HEK293 (cell line): ENCODE measurements at regions not wholly inside any gene's neighbourhood (a gene's known extent, or its start where the extent isn't known, plus 50 kb on each side); places are given as distances from the start of the nearest gene placed in this dataset.

Source experiments
- CTCF ChIA-PET: fragments of 350-600 bp; formaldehyde crosslinking; extraction: SDS; loops from one replicate; lab custom pipeline; 2021; ENCODE audit warnings: antibody characterized with exemption; lab: Yijun Ruan, JAX
- POLR2A ChIA-PET: fragments of 300-600 bp; formaldehyde crosslinking; extraction: SDS; loops from one replicate; lab custom pipeline; 2020; ENCODE audit warnings: antibody characterized with exemption, inconsistent platforms; lab: Yijun Ruan, JAX
- H3K27ac ChIP-seq: fragments of 200-500 bp; sonication (Bioruptor generic); 2 replicates; pipeline ENCODE4 v1.5.1; 2014; ENCODE audit warnings: low read depth, low read length, control low read depth, inconsistent platforms; ENCODE audit errors: extremely low read depth
- H3K36me3 ChIP-seq, 2 experiments: fragments of 200-500 bp in 1 of 2; sonication (Bioruptor generic) in 1 of 2; 1 replicate in 1 of 2; 2 replicates in 1 of 2; pipeline ENCODE4 v1.5.1; 2014 to 2017; ENCODE audit warnings: inconsistent platforms in 2 of 2, low read length in 2 of 2; ENCODE audit not compliant: control insufficient read depth in 2 of 2, insufficient read depth in 1 of 2
- H3K4me1 ChIP-seq: fragments of 200-500 bp; sonication (Bioruptor generic); 2 replicates; pipeline ENCODE4 v1.5.1; 2014; ENCODE audit warnings: mild to moderate bottlenecking, low read length, inconsistent platforms; ENCODE audit not compliant: control insufficient read depth, insufficient read depth
- H3K4me3 ChIP-seq: 2 replicates; pipeline ENCODE4 v1.5.1; 2011; ENCODE audit warnings: low read depth, mild to moderate bottlenecking, control low read depth, low read length, moderate library complexity
- H3K9me3 ChIP-seq: fragments of 200-500 bp; sonication (Bioruptor generic); 2 replicates; pipeline ENCODE4 v1.5.1; 2014; ENCODE audit warnings: low read depth, low read length, inconsistent platforms; ENCODE audit not compliant: control insufficient read depth, insufficient read depth
- GLI2 ChIP-seq: fragments of 450-650 bp; formaldehyde crosslinking; IDR thresholded peaks from 2 replicates; pipeline ENCODE4; 2017; ENCODE audit warnings: missing biosample characterization, missing genetic modification characterization, low read depth, borderline replicate concordance
- GLI4 ChIP-seq: fragments of 450-650 bp; formaldehyde crosslinking; IDR thresholded peaks from 2 replicates; pipeline ENCODE4 v1.5.1; 2016; ENCODE audit warnings: missing biosample characterization, missing genetic modification characterization
- HOXC10 ChIP-seq: sonication (generic); formaldehyde crosslinking; IDR thresholded peaks from 2 replicates; pipeline ENCODE4 v1.8.1; 2023; ENCODE audit warnings: mild to moderate bottlenecking, missing genetic modification reagents
- REPIN1 ChIP-seq: fragments of 450-650 bp; formaldehyde crosslinking; IDR thresholded peaks from 2 replicates; pipeline ENCODE4 v1.5.1; 2017; ENCODE audit warnings: missing biosample characterization, missing genetic modification characterization, low read depth
- TCF7L2 ChIP-seq: IDR thresholded peaks from 2 replicates; pipeline ENCODE4 v1.6.1; 2011; ENCODE audit warnings: low read depth, mild to moderate bottlenecking, inconsistent platforms, low read length, moderate library complexity, borderline replicate concordance
- ZNF146 ChIP-seq: fragments of 450-650 bp; formaldehyde crosslinking; IDR thresholded peaks from 2 replicates; pipeline ENCODE4 v1.5.1; 2016; ENCODE audit warnings: missing biosample characterization, missing genetic modification characterization
- ZNF155 ChIP-seq: fragments of 450-650 bp; formaldehyde crosslinking; IDR thresholded peaks from 2 replicates; pipeline ENCODE4 v1.5.1; 2016; ENCODE audit warnings: missing biosample characterization, missing genetic modification characterization
- ZNF157 ChIP-seq: fragments of 450-650 bp; formaldehyde crosslinking; IDR thresholded peaks from 2 replicates; pipeline ENCODE4 v1.5.1; 2016; ENCODE audit warnings: missing biosample characterization, missing genetic modification characterization
- ZNF335 ChIP-seq: fragments of 450-650 bp; formaldehyde crosslinking; conservative IDR thresholded peaks from 2 replicates; pipeline ENCODE4 v1.5.1; 2016; ENCODE audit warnings: missing biosample characterization, missing genetic modification characterization
- ZNF350 ChIP-seq: fragments of 450-650 bp; formaldehyde crosslinking; IDR thresholded peaks from 2 replicates; pipeline ENCODE4 v1.5.0; 2017; ENCODE audit warnings: missing biosample characterization, mild to moderate bottlenecking, missing genetic modification characterization
- ZNF48 ChIP-seq: fragments of 450-650 bp; formaldehyde crosslinking; IDR thresholded peaks from 2 replicates; pipeline ENCODE4 v1.5.1; 2016; ENCODE audit warnings: missing biosample characterization, missing genetic modification characterization
- ZNF548 ChIP-seq: fragments of 450-650 bp; formaldehyde crosslinking; IDR thresholded peaks from 2 replicates; pipeline ENCODE4 v1.5.1; 2016; ENCODE audit warnings: missing biosample characterization, missing genetic modification characterization
- ZNF558 ChIP-seq: fragments of 450-650 bp; formaldehyde crosslinking; IDR thresholded peaks from 2 replicates; pipeline ENCODE4 v1.5.1; 2016; ENCODE audit warnings: missing biosample characterization, missing genetic modification characterization
- ZNF561 ChIP-seq: fragments of 450-650 bp; IDR thresholded peaks from 2 replicates; pipeline ENCODE4 v1.5.1; 2018; ENCODE audit warnings: missing biosample characterization, missing genetic modification characterization, borderline replicate concordance
- ZNF596 ChIP-seq: fragments of 450-650 bp; IDR thresholded peaks from 2 replicates; pipeline ENCODE4 v1.5.0; 2018; ENCODE audit warnings: missing biosample characterization, mild to moderate bottlenecking, missing genetic modification characterization, moderate library complexity
- ZNF623 ChIP-seq: fragments of 450-650 bp; formaldehyde crosslinking; IDR thresholded peaks from 2 replicates; pipeline ENCODE4 v1.5.1; 2016; ENCODE audit warnings: missing biosample characterization, missing genetic modification characterization
- ZNF624 ChIP-seq: fragments of 450-650 bp; formaldehyde crosslinking; IDR thresholded peaks from 2 replicates; pipeline ENCODE4 v1.5.1; 2017; ENCODE audit warnings: missing biosample characterization, missing genetic modification characterization
- ZNF626 ChIP-seq: fragments of 450-650 bp; sonication (Bioruptor Pico); formaldehyde crosslinking; IDR thresholded peaks from 2 replicates; pipeline ENCODE4 v1.5.1; 2018; ENCODE audit warnings: missing biosample characterization, missing genetic modification characterization, inconsistent platforms
- ZNF670 ChIP-seq: fragments of 450-650 bp; formaldehyde crosslinking; IDR thresholded peaks from 2 replicates; pipeline ENCODE4 v1.5.1; 2016; ENCODE audit warnings: missing biosample characterization, missing genetic modification characterization, low read depth
- ZNF704 ChIP-seq: fragments of 450-650 bp; formaldehyde crosslinking; IDR thresholded peaks from 2 replicates; pipeline ENCODE4 v1.5.1; 2016; ENCODE audit warnings: missing biosample characterization, missing genetic modification characterization
- ZNF747 ChIP-seq: fragments of 450-650 bp; formaldehyde crosslinking; IDR thresholded peaks from 2 replicates; pipeline ENCODE4 v1.5.1; 2016; ENCODE audit warnings: missing biosample characterization, missing genetic modification characterization
- ZNF830 ChIP-seq: fragments of 450-650 bp; IDR thresholded peaks from 2 replicates; pipeline ENCODE4 v1.5.0; 2018; ENCODE audit warnings: missing biosample characterization, missing genetic modification characterization, low read depth, mild to moderate bottlenecking, moderate library complexity
- ZSCAN5A ChIP-seq: fragments of 450-650 bp; formaldehyde crosslinking; IDR thresholded peaks from 2 replicates; pipeline ENCODE4 v1.5.1; 2016; ENCODE audit warnings: missing biosample characterization, missing genetic modification characterization
- TF ChIP-seq, protein P1 (sequence below): fragments of 450-650 bp; formaldehyde crosslinking; IDR thresholded peaks from 2 replicates; pipeline ENCODE4 v1.5.1; 2016; ENCODE audit warnings: missing biosample characterization, missing genetic modification characterization
- TF ChIP-seq, protein P2 (sequence below): fragments of 450-650 bp; formaldehyde crosslinking; IDR thresholded peaks from 2 replicates; pipeline ENCODE4 v1.5.1; 2016; ENCODE audit warnings: missing biosample characterization, missing genetic modification characterization
- TF ChIP-seq, protein P3 (sequence below): fragments of 450-650 bp; formaldehyde crosslinking; IDR thresholded peaks from 2 replicates; pipeline ENCODE4 v1.5.1; 2017; ENCODE audit warnings: missing biosample characterization, missing genetic modification characterization
- TF ChIP-seq, protein P4 (sequence below): fragments of 450-650 bp; formaldehyde crosslinking; IDR thresholded peaks from 2 replicates; pipeline ENCODE4 v1.5.1; 2016; ENCODE audit warnings: missing biosample characterization, missing genetic modification characterization
- TF ChIP-seq, protein P5 (sequence below): fragments of 450-650 bp; formaldehyde crosslinking; IDR thresholded peaks from 2 replicates; pipeline ENCODE4 v1.5.1; 2016; ENCODE audit warnings: missing biosample characterization, missing genetic modification characterization

GRCh38 chr18:77984833-77985232 lies 735.2 kb downstream of the GALR1 start (continued):
- no peak for TF ChIP-seq ZNF670 (tag by site-specific recombination)
- TF ChIP-seq ZNF626 (tag by site-specific recombination), result no peak
- TF ChIP-seq REPIN1 (tag by site-specific recombination), result no peak
- TF ChIP-seq ZNF146 (tag by site-specific recombination), result no peak
- TF ChIP-seq, protein P1, sequence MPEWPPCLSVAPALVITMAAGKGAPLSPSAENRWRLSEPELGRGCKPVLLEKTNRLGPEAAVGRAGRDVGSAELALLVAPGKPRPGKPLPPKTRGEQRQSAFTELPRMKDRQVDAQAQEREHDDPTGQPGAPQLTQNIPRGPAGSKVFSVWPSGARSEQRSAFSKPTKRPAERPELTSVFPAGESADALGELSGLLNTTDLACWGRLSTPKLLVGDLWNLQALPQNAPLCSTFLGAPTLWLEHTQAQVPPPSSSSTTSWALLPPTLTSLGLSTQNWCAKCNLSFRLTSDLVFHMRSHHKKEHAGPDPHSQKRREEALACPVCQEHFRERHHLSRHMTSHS (tag by site-specific recombination), result no peak
- TF ChIP-seq, protein P2, sequence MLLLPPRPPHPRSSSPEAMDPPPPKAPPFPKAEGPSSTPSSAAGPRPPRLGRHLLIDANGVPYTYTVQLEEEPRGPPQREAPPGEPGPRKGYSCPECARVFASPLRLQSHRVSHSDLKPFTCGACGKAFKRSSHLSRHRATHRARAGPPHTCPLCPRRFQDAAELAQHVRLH (tag by site-specific recombination), result no peak
- no peak for TF ChIP-seq ZSCAN5A (tag by site-specific recombination)
- no peak for TF ChIP-seq TCF7L2
- no peak for TF ChIP-seq ZNF623 (tag by site-specific recombination)
- no peak for TF ChIP-seq ZNF155
- TF ChIP-seq ZNF558 (tag by site-specific recombination), result no peak
- TF ChIP-seq ZNF747 (tag by site-specific recombination), result no peak
- TF ChIP-seq, protein P3, sequence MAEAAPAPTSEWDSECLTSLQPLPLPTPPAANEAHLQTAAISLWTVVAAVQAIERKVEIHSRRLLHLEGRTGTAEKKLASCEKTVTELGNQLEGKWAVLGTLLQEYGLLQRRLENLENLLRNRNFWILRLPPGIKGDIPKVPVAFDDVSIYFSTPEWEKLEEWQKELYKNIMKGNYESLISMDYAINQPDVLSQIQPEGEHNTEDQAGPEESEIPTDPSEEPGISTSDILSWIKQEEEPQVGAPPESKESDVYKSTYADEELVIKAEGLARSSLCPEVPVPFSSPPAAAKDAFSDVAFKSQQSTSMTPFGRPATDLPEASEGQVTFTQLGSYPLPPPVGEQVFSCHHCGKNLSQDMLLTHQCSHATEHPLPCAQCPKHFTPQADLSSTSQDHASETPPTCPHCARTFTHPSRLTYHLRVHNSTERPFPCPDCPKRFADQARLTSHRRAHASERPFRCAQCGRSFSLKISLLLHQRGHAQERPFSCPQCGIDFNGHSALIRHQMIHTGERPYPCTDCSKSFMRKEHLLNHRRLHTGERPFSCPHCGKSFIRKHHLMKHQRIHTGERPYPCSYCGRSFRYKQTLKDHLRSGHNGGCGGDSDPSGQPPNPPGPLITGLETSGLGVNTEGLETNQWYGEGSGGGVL (tag by site-specific recombination), result no peak
- TF ChIP-seq ZNF624 (tag by site-specific recombination), result no peak
- no peak for TF ChIP-seq ZNF596
- TF ChIP-seq GLI4 (tag by site-specific recombination), result no peak
- TF ChIP-seq ZNF561 (tag by site-specific recombination), result no peak

DNA sequence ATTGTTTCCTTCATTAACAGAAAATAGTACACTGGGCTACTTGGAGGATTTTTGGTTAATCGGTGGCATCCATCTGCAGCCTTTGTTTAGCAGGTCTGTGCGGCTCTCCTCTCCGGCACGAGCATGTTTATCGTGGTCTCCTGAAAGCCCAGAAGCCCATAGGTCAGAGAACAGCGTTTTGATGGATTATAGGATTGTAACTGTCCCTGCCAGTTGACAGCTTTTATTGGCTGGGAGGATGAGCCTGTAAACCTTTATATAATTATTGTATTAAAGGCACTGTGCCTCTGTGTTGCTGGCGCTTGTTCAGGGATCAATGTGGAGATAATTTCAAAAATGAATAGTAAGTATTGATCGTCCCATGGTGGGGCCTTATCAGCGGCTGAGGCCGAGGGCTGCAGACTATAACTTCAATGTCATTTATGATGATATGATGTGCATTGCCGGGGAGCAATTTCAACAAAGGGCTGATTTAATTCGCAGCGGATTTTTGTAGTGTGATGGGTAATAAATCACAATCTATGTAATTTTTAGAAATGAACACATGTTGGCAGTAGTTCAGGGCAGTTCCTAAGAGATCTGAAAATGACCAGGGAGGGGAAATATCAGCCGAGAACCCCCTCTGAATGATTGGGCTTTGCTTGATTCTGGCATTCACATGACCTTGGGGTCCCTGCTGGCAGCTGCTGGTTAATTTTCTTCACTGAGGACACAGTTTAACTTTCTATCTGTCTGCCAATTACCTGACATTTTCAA lies 736.1 kb downstream of the GALR1 start:
- POLR2A ChIA-PET, result no interaction called here
- H3K9me3 ChIP-seq, result no peaks in the 10 kb centered on the region
- H3K36me3 ChIP-seq, result no peaks in the 10 kb centered on the region
- no peaks in the 10 kb centered on the region for H3K4me1 ChIP-seq
- no peak overlapping the region for H3K4me3 ChIP-seq
- CTCF ChIA-PET, result no interaction called here
- no peak overlapping the region for H3K27ac ChIP-seq
- TF ChIP-seq ZNF548 (tag by site-specific recombination) (no peak), ZNF704 (no peak), ZNF830 (no peak), ZNF157 (tag by site-specific recombination) (no peak), ZNF48 (no peak), GLI2 (tag by site-specific recombination) (no peak), ZNF350 (tag by site-specific recombination) (no peak), HOXC10 (CRISPR knock-in tag) (no peak), ZNF335 (no peak), TCF7L2 (no peak)
- TF ChIP-seq, protein P4, sequence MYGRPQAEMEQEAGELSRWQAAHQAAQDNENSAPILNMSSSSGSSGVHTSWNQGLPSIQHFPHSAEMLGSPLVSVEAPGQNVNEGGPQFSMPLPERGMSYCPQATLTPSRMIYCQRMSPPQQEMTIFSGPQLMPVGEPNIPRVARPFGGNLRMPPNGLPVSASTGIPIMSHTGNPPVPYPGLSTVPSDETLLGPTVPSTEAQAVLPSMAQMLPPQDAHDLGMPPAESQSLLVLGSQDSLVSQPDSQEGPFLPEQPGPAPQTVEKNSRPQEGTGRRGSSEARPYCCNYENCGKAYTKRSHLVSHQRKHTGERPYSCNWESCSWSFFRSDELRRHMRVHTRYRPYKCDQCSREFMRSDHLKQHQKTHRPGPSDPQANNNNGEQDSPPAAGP (tag by site-specific recombination), result no peak
- TF ChIP-seq, protein P5, sequence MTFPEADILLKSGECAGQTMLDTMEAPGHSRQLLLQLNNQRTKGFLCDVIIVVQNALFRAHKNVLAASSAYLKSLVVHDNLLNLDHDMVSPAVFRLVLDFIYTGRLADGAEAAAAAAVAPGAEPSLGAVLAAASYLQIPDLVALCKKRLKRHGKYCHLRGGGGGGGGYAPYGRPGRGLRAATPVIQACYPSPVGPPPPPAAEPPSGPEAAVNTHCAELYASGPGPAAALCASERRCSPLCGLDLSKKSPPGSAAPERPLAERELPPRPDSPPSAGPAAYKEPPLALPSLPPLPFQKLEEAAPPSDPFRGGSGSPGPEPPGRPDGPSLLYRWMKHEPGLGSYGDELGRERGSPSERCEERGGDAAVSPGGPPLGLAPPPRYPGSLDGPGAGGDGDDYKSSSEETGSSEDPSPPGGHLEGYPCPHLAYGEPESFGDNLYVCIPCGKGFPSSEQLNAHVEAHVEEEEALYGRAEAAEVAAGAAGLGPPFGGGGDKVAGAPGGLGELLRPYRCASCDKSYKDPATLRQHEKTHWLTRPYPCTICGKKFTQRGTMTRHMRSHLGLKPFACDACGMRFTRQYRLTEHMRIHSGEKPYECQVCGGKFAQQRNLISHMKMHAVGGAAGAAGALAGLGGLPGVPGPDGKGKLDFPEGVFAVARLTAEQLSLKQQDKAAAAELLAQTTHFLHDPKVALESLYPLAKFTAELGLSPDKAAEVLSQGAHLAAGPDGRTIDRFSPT, result no peak
- TF ChIP-seq, all 188 proteins: peak for 0
